ENCODE measurements at regions not wholly inside any gene's neighbourhood (a gene's known extent, or its start where the extent isn't known, plus 50 kb on each side); places are given as distances from the start of the nearest gene placed in this dataset.

DNA sequence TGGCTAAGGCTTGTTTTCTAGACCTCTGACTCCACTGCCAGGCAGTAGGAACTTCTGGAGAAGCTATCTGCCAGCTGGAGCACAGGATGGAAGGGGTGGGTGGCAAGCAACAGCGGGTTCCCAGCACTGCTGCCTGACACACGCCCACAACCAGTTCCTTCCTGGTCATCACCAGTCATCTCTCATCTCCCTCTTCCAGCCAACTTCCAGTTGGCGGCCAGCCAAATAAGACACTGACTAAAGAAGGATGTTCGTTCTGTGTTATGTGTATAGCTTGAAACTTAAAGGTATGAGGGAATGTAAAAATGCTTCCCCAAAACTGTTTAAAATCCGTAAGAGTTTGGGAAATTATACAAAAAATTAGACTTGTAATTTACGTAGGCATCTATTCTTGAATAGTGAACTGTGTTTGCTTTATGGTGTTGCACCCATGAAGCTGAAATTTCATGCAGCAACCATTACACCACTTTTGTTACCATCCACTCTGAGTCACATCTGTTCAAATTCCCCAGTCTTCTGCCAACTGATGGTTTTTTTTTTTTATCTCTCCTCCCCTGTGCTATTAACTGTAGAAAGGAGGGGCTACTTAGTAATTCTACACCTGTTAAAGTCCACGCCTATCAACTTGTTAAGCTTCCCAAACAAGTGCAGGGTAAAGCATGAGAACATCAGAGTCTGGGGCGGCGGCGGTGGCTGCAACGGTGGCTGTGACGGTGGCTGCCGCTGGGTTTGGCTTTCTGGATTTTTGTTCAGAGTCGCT lies 86.2 kb upstream of the FRY start (continued):
- TF ChIP-seq, protein P1, sequence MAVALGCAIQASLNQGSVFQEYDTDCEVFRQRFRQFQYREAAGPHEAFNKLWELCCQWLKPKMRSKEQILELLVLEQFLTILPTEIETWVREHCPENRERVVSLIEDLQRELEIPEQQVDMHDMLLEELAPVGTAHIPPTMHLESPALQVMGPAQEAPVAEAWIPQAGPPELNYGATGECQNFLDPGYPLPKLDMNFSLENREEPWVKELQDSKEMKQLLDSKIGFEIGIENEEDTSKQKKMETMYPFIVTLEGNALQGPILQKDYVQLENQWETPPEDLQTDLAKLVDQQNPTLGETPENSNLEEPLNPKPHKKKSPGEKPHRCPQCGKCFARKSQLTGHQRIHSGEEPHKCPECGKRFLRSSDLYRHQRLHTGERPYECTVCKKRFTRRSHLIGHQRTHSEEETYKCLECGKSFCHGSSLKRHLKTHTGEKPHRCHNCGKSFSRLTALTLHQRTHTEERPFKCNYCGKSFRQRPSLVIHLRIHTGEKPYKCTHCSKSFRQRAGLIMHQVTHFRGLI (tag by site-specific recombination; IDR thresholded peaks at IDR 0.05): no peak
- TF ChIP-seq ZNF2 (tag by site-specific recombination; IDR thresholded peaks at IDR 0.05): no peak
- no peak for TF ChIP-seq ZBTB7A (tag by site-specific recombination; IDR thresholded peaks at IDR 0.05; ENCODE audit: low read depth)
- TF ChIP-seq, protein P2, sequence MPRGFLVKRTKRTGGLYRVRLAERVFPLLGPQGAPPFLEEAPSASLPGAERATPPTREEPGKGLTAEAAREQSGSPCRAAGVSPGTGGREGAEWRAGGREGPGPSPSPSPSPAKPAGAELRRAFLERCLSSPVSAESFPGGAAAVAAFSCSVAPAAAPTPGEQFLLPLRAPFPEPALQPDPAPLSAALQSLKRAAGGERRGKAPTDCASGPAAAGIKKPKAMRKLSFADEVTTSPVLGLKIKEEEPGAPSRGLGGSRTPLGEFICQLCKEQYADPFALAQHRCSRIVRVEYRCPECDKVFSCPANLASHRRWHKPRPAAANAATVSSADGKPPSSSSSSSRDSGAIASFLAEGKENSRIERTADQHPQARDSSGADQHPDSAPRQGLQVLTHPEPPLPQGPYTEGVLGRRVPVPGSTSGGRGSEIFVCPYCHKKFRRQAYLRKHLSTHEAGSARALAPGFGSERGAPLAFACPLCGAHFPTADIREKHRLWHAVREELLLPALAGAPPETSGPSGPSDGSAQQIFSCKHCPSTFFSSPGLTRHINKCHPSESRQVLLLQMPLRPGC (tag by site-specific recombination; IDR thresholded peaks at IDR 0.05): peak; percentile 52; the same call in 1 of the 2 replicates
- no peak for TF ChIP-seq REPIN1 (tag by site-specific recombination; IDR thresholded peaks at IDR 0.05; ENCODE audit: low read depth)
- TF ChIP-seq ZNF274 (IDR thresholded peaks at IDR 0.05; ENCODE audit: low read length): no peak
- no peak for TF ChIP-seq ZNF274 (tag by site-specific recombination; IDR thresholded peaks at IDR 0.05; ENCODE audit: borderline replicate concordance)
- TF ChIP-seq ZNF510 (tag by site-specific recombination; IDR thresholded peaks at IDR 0.05; ENCODE audit: insufficient replicate concordance): no peak
- TF ChIP-seq ZNF155 (tag by site-specific recombination; IDR thresholded peaks at IDR 0.05): no peak
- no peak for TF ChIP-seq ZNF645 (tag by site-specific recombination; IDR thresholded peaks at IDR 0.05)
- no peak for TF ChIP-seq GLIS1 (tag by site-specific recombination; IDR thresholded peaks at IDR 0.05)
- no peak for TF ChIP-seq ZNF239 (tag by site-specific recombination; IDR thresholded peaks at IDR 0.05)
- no peak for TF ChIP-seq ZNF292 (tag by site-specific recombination; IDR thresholded peaks at IDR 0.05; ENCODE audit: borderline replicate concordance, low read depth)
- no peak for TF ChIP-seq ZNF211 (tag by site-specific recombination; IDR thresholded peaks at IDR 0.05; ENCODE audit: low read depth)
- peak; percentile 60; the same call in 1 of the 2 replicates for TF ChIP-seq ZNF600 (tag by site-specific recombination; IDR thresholded peaks at IDR 0.05)
- TF ChIP-seq YY2 (tag by site-specific recombination; IDR thresholded peaks at IDR 0.05): no peak
- TF ChIP-seq ZNF366 (tag by site-specific recombination; conservative IDR thresholded peaks at IDR 0.05): peak; percentile 69
- TF ChIP-seq BCL11A (tag by site-specific recombination; IDR thresholded peaks at IDR 0.05; ENCODE audit: low read depth): no peak
- no peak for TF ChIP-seq ZNF776 (tag by site-specific recombination; IDR thresholded peaks at IDR 0.05; ENCODE audit: borderline replicate concordance)
- peak; percentile 18; the same call in 1 of the 2 replicates for TF ChIP-seq ZNF184 (tag by site-specific recombination; IDR thresholded peaks at IDR 0.05)
- no peak for TF ChIP-seq ZBTB1 (tag by site-specific recombination; IDR thresholded peaks at IDR 0.05)
- TF ChIP-seq ZNF112 (tag by site-specific recombination; IDR thresholded peaks at IDR 0.05): no peak
- TF ChIP-seq ZNF830 (tag by site-specific recombination; IDR thresholded peaks at IDR 0.05; ENCODE audit: low read depth): no peak
- TF ChIP-seq ZBTB6 (tag by site-specific recombination; IDR thresholded peaks at IDR 0.05): no peak
- TF ChIP-seq SALL2 (tag by site-specific recombination; IDR thresholded peaks at IDR 0.05; ENCODE audit: borderline replicate concordance): no peak
- TF ChIP-seq ZNF692 (tag by site-specific recombination; IDR thresholded peaks at IDR 0.05): peak; percentile 48
- no peak for TF ChIP-seq GFI1B (tag by site-specific recombination; IDR thresholded peaks at IDR 0.05)
- peak; percentile 87 for TF ChIP-seq OSR2 (tag by site-specific recombination; IDR thresholded peaks at IDR 0.05)
- no peak for TF ChIP-seq ZNF423 (tag by site-specific recombination; IDR thresholded peaks at IDR 0.05)
- peak; percentile 64; the same call in 1 of the 2 replicates for TF ChIP-seq FEZF1 (tag by site-specific recombination; IDR thresholded peaks at IDR 0.05)
- TF ChIP-seq, protein P3, sequence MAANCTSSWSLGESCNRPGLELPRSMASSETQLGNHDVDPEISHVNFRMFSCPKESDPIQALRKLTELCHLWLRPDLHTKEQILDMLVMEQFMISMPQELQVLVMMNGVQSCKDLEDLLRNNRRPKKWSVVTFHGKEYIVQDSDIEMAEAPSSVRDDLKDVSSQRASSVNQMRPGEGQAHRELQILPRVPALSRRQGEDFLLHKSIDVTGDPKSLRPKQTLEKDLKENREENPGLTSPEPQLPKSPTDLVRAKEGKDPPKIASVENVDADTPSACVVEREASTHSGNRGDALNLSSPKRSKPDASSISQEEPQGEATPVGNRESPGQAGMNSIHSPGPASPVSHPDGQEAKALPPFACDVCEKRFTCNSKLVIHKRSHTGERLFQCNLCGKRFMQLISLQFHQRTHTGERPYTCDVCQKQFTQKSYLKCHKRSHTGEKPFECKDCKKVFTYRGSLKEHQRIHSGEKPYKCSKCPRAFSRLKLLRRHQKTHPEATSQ (tag by site-specific recombination; IDR thresholded peaks at IDR 0.05): no peak
- peak; percentile 61; the same call in 1 of the 2 replicates for TF ChIP-seq KLF1 (tag by site-specific recombination; IDR thresholded peaks at IDR 0.05)
- TF ChIP-seq ZNF624 (tag by site-specific recombination; IDR thresholded peaks at IDR 0.05): no peak
